ENCODE measurements at regions not wholly inside any gene's neighbourhood (a gene's known extent, or its start where the extent isn't known, plus 50 kb on each side); places are given as distances from the start of the nearest gene placed in this dataset.
"Not testable (repeated sequence)": the region's sequence is repeated elsewhere in the genome, so short reads cannot be mapped to it uniquely, and the experiment has no call there.

- H3K27ac ChIP-seq, result no peak overlapping the region
- H3K4me3 ChIP-seq, result no peak overlapping the region
- TF ChIP-seq POLR2A (IDR thresholded peaks at IDR 0.05) (no peak), CTCF (IDR thresholded peaks at IDR 0.05) (no peak)
- no peaks in the 10 kb centered on the region for H3K4me1 ChIP-seq
- H3K9me3 ChIP-seq, result peaks cover 0 to 12% (median 0%) of the 10 kb centered on the region in 12 donors
- H3K27me3 ChIP-seq, result no peaks in the 10 kb centered on the region
- H3K36me3 ChIP-seq, result no peaks in the 10 kb centered on the region
- DNase-seq (no peak), ATAC-seq (no peak)
- intact Hi-C loops (cut with DNase I), result no loop called here
Measured at GRCh38 chr3:81063896-81064295, 697.5 kb downstream of the GBE1 start.

- intact Hi-C loops (cut with DNase I); H3K27me3 ChIP-seq; H3K27ac ChIP-seq; ATAC-seq; H3K36me3 ChIP-seq; H3K4me3 ChIP-seq; DNase-seq; H3K9me3 ChIP-seq; H3K4me1 ChIP-seq: not testable (repeated sequence)
- WGBS, 4 donors, result 92% methylated on average over 2 of the region's 2 CpGs; no CpG with 5 or more reads in 3 of the 4 donors
Measured at GRCh38 chr3:81051133-81051532, 710.3 kb downstream of the GBE1 start.

- Histone ChIP-seq H3K9me3 (peaks cover 0 to 6% (median 0%) of the 10 kb centered on the region in 12 donors), H3K36me3 (no peaks in the 10 kb centered on the region), H3K27ac (no peak overlapping the region), H3K4me3 (no peak overlapping the region), H3K27me3 (no peaks in the 10 kb centered on the region), H3K4me1 (no peaks in the 10 kb centered on the region)
- no peak for TF ChIP-seq POLR2A (IDR thresholded peaks at IDR 0.05)
- no peak for TF ChIP-seq CTCF (IDR thresholded peaks at IDR 0.05)
- WGBS, 4 donors, result 46 to 53% (median 49%) methylated on average over 3 of the region's 3 CpGs
- no peak for DNase-seq
- ATAC-seq, result no peak
- intact Hi-C loops (cut with DNase I), result no loop called here
Measured at GRCh38 chr3:81048058-81048665, 713.3 kb downstream of the GBE1 start.

GRCh38 chr3:81045976-81046375 lies 715.5 kb downstream of the GBE1 start:
- Histone ChIP-seq H3K27ac (no peak overlapping the region), H3K9me3 (peaks cover 0 to 5% (median 0%) of the 10 kb centered on the region in 12 donors), H3K4me3 (no peak overlapping the region), H3K27me3 (no peaks in the 10 kb centered on the region), H3K36me3 (no peaks in the 10 kb centered on the region), H3K4me1 (no peaks in the 10 kb centered on the region)
- intact Hi-C loops (cut with DNase I), result no loop called here
- DNase-seq (no peak), ATAC-seq (no peak)
- WGBS, 4 donors, result 38 to 94% (median 79%) methylated on average over 1 of the region's 1 CpG
- TF ChIP-seq POLR2A (IDR thresholded peaks at IDR 0.05) (no peak), CTCF (IDR thresholded peaks at IDR 0.05) (no peak)

GRCh38 chr3:81045246-81045645 lies 716.2 kb downstream of the GBE1 start:
- intact Hi-C loops (cut with DNase I), result no loop called here
- Histone ChIP-seq H3K4me3 (no peak overlapping the region), H3K9me3 (no peaks in the 10 kb centered on the region), H3K27ac (no peak overlapping the region), H3K36me3 (no peaks in the 10 kb centered on the region), H3K4me1 (no peaks in the 10 kb centered on the region), H3K27me3 (no peaks in the 10 kb centered on the region)
- no peak for ATAC-seq
- no peak for DNase-seq
- WGBS, 4 donors, result 81 to 90% (median 89%) methylated on average over 2 of the region's 2 CpGs
- no peak for TF ChIP-seq POLR2A (IDR thresholded peaks at IDR 0.05)

Data from heart left ventricle (tissue), 16 donors.